Neural crest cell (in vitro differentiated cells): ENCODE measurements at regions not wholly inside any gene's neighbourhood (a gene's known extent, or its start where the extent isn't known, plus 50 kb on each side); places are given as distances from the start of the nearest gene placed in this dataset.

ENCODE experiments used
- DNase-seq: peaks from one replicate; pipeline ENCODE4 v3.0.0; 2021; ENCODE audit warnings: low read depth, mixed read lengths, low spot score
- H3K27ac Mint-ChIP-seq: one replicate; pipeline ENCODE4 v1.8.0; 2021; ENCODE audit warnings: mild to moderate bottlenecking, mixed read lengths; ENCODE audit not compliant: unreplicated experiment
- H3K27me3 Mint-ChIP-seq: 2 replicates; pipeline ENCODE4 v1.8.0; 2021; ENCODE audit warnings: low read depth, mild to moderate bottlenecking, mixed read lengths
- H3K36me3 Mint-ChIP-seq: 2 replicates; pipeline ENCODE4 v1.8.0; 2021; ENCODE audit warnings: low read depth, mild to moderate bottlenecking, mixed read lengths
- H3K4me1 Mint-ChIP-seq: 2 replicates; pipeline ENCODE4 v1.8.0; 2021; ENCODE audit warnings: mixed read lengths
- H3K4me3 Mint-ChIP-seq: one replicate; pipeline ENCODE4 v1.8.0; 2021; ENCODE audit warnings: mild to moderate bottlenecking, mixed read lengths
- H3K9me3 Mint-ChIP-seq: 2 replicates; pipeline ENCODE4 v1.8.0; 2021; ENCODE audit warnings: mixed read lengths
- TF ChIP-seq, protein P1 (sequence below): fragments of 200-600 bp; sonication (generic); conservative IDR thresholded peaks from 2 replicates; pipeline ENCODE4 v1.5.0; 2021; ENCODE audit warnings: antibody characterized with exemption, mild to moderate bottlenecking

GRCh38 chr11:30729187-30729713 lies 143.1 kb upstream of the MPPED2 start:
- TF ChIP-seq, protein P1, sequence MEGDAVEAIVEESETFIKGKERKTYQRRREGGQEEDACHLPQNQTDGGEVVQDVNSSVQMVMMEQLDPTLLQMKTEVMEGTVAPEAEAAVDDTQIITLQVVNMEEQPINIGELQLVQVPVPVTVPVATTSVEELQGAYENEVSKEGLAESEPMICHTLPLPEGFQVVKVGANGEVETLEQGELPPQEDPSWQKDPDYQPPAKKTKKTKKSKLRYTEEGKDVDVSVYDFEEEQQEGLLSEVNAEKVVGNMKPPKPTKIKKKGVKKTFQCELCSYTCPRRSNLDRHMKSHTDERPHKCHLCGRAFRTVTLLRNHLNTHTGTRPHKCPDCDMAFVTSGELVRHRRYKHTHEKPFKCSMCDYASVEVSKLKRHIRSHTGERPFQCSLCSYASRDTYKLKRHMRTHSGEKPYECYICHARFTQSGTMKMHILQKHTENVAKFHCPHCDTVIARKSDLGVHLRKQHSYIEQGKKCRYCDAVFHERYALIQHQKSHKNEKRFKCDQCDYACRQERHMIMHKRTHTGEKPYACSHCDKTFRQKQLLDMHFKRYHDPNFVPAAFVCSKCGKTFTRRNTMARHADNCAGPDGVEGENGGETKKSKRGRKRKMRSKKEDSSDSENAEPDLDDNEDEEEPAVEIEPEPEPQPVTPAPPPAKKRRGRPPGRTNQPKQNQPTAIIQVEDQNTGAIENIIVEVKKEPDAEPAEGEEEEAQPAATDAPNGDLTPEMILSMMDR: no peak
- no peak overlapping the region for H3K27ac Mint-ChIP-seq

DNA sequence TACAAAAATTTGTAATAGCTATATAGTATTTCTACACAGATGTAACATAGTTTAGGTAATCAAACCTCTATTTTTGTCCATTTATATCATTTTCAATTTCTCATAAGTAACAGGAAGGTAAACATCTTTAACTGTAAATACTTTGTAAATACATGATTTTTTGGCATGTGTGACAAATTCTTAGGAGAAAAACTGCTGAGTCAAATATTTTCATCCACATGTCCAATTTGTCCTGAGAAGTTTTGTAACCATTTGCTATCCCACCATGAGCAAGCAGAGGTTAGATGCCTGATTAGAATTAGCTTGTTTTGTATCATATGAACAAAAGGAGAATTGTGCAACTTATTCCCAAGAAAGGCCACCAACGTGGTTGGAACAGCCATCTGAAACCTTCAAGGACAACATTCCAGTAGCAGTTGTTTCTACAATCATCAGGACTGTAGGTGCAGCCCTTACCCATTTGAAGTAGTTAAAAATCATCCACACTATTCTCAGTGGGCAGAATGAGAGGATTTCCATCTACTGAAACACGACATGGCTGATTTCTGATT lies 139.6 kb upstream of the MPPED2 start:
- H3K4me3 Mint-ChIP-seq: no peak overlapping the region
- H3K9me3 Mint-ChIP-seq: peaks cover 2% of the 10 kb centered on the region
- DNase-seq: no peak
- H3K36me3 Mint-ChIP-seq: no peaks in the 10 kb centered on the region
- H3K27ac Mint-ChIP-seq: no peak overlapping the region
- TF ChIP-seq, protein P1: no peak
- peaks cover 21% of the 10 kb centered on the region for H3K4me1 Mint-ChIP-seq
- H3K27me3 Mint-ChIP-seq: no peaks in the 10 kb centered on the region

More at GRCh38 chr11:30729187-30729713, 143.1 kb upstream of the MPPED2 start:
- DNase-seq: no peak
- Mint-ChIP-seq H3K9me3 (no peaks in the 10 kb centered on the region), H3K36me3 (no peaks in the 10 kb centered on the region), H3K4me3 (no peak overlapping the region), H3K27me3 (no peaks in the 10 kb centered on the region), H3K4me1 (peaks cover 21% of the 10 kb centered on the region)

- Mint-ChIP-seq H3K4me3 (no peak overlapping the region), H3K36me3 (no peaks in the 10 kb centered on the region), H3K27me3 (no peaks in the 10 kb centered on the region), H3K27ac (no peak overlapping the region), H3K4me1 (peaks cover 6% of the 10 kb centered on the region), H3K9me3 (peaks cover 2% of the 10 kb centered on the region)
- no peak for DNase-seq
- TF ChIP-seq, protein P1: no peak
Measured at GRCh38 chr11:30724274-30724673, 138.1 kb upstream of the MPPED2 start.

DNA sequence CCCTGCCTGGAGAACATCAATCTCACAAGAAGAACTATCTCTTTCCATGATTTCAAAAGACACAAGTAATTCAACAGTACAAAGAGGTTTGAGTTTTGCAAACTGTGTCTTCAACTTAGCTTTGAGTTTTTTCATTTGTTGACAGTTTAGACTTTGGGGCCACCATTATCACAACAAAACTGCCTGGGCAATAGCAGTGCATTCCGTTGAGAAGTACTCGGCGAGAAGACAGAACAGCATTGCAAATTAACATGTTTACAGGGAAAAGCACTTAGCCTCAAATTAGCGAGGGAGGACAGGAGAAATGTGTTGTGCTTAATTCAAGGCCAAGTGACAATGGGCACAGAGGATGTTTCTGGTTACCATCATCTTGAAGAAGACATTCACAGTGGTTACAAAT lies 133.2 kb upstream of the MPPED2 start:
- TF ChIP-seq, protein P1: no peak
- no peaks in the 10 kb centered on the region for H3K27me3 Mint-ChIP-seq
- H3K4me1 Mint-ChIP-seq: peaks cover 16% of the 10 kb centered on the region
- peaks cover 2% of the 10 kb centered on the region for H3K9me3 Mint-ChIP-seq
- H3K27ac Mint-ChIP-seq: no peak overlapping the region
- DNase-seq: no peak
- no peak overlapping the region for H3K4me3 Mint-ChIP-seq
- H3K36me3 Mint-ChIP-seq: no peaks in the 10 kb centered on the region

- Mint-ChIP-seq H3K27me3 (no peaks in the 10 kb centered on the region), H3K9me3 (peaks cover 2% of the 10 kb centered on the region), H3K4me3 (no peak overlapping the region), H3K27ac (no peak overlapping the region), H3K36me3 (no peaks in the 10 kb centered on the region), H3K4me1 (peaks cover 24% of the 10 kb centered on the region)
- DNase-seq: no peak
- TF ChIP-seq, protein P1: no peak
Measured at GRCh38 chr11:30717641-30718040, 131.5 kb upstream of the MPPED2 start.
